ENCODE measurements at regions not wholly inside any gene's neighbourhood (a gene's known extent, or its start where the extent isn't known, plus 50 kb on each side); places are given as distances from the start of the nearest gene placed in this dataset.

- DNase-seq (no peak), ATAC-seq (ENCODE audit: low read depth) (no peak)
- Histone ChIP-seq H2AK5ac (ENCODE audit: low read depth, low read length) (no peak overlapping the region), H2BK120ac (ENCODE audit: low read depth, low read length) (no peak overlapping the region), H4K8ac (ENCODE audit: low read depth in 2 of 2, low read length in 2 of 2) (no peak overlapping the region), H2BK15ac (ENCODE audit: low read depth, low read length) (no peak overlapping the region), H4K20me1 (ENCODE audit: insufficient read depth, low read length) (no peaks in the 10 kb centered on the region), H3K56ac (ENCODE audit: extremely low read depth, insufficient read depth, low read length) (no peak overlapping the region), H2AFZ (replicated peaks; ENCODE audit: low read length, poor library complexity) (no peak overlapping the region), H2BK20ac (ENCODE audit: low read depth, low read length) (no peak overlapping the region), H3K9ac (ENCODE audit: low read depth, low read length) (no peak overlapping the region), H3K27ac (ENCODE audit: insufficient read depth, low read length) (no peak overlapping the region), H3K4me2 (ENCODE audit: low read depth, low read length) (no peak overlapping the region), H4K5ac (ENCODE audit: low read depth, low read length) (no peak overlapping the region), H3K14ac (replicated peaks; ENCODE audit: low read depth, low read length) (no peak overlapping the region), H3K9me1 (ENCODE audit: insufficient read depth, low read length) (no peaks in the 10 kb centered on the region), H3K4me1 (ENCODE audit: control insufficient read depth, insufficient read depth, low read length) (no peaks in the 10 kb centered on the region), H2AK9ac (replicated peaks; ENCODE audit: low read depth, low read length, poor library complexity) (no peak overlapping the region), H3K36me3 (ENCODE audit: control insufficient read depth, insufficient read depth, low read length) (no peaks in the 10 kb centered on the region), H4K91ac (ENCODE audit: insufficient read depth, low read depth, low read length) (no peak overlapping the region), H3K4ac (ENCODE audit: low read depth, low read length) (no peak overlapping the region), H3K23ac (ENCODE audit: low read depth, low read length) (no peak overlapping the region), H3K27me3 (ENCODE audit: control insufficient read depth, insufficient read depth, low read length) (no peaks in the 10 kb centered on the region; the same call in 1 of the 2 replicates), H3K9me3 (ENCODE audit: control insufficient read depth, insufficient read depth, low read length) (no peaks in the 10 kb centered on the region), H3K79me1 (ENCODE audit: low read depth in 1 of 2, low read length in 2 of 2) (no peaks in the 10 kb centered on the region), H2BK5ac (ENCODE audit: low read depth, low read length, poor library complexity, severe bottlenecking) (no peak overlapping the region), H3K18ac (ENCODE audit: low read depth, low read length) (no peak overlapping the region), H3K4me3 (ENCODE audit: insufficient read depth, low read depth, low read length) (no peak overlapping the region)
- dilution Hi-C loops (cut with HindIII; ENCODE audit: low sequenced_read_pairs, unreplicated experiment) (no loop called here), intact Hi-C loops (cut with micrococcal nuclease) (no loop called here), in situ Hi-C loops (cut with MboI; ENCODE audit: low sequenced_read_pairs) (no loop called here)
- ChIA-PET CTCF (no interaction called here), POLR2A (ENCODE audit: unreplicated experiment) (no interaction called here)
- BruUV-seq (replicated peaks), result no TSS peak
- TF ChIP-seq CHD1 (IDR thresholded peaks at IDR 0.05; ENCODE audit: low read depth, low read length) (no peak), MAFK (IDR thresholded peaks at IDR 0.05; ENCODE audit: low read depth, low read length) (no peak), BHLHE40 (IDR thresholded peaks at IDR 0.05; ENCODE audit: low read depth, low read length) (no peak), MAZ (IDR thresholded peaks at IDR 0.05; ENCODE audit: borderline replicate concordance, low read depth, low read length) (no peak), POLR2A (IDR thresholded peaks at IDR 0.05; ENCODE audit: low read depth, low read length) (no peak), SMC3 (IDR thresholded peaks at IDR 0.05; ENCODE audit: low read depth, low read length) (no peak), ELK1 (IDR thresholded peaks at IDR 0.05; ENCODE audit: borderline replicate concordance, low read depth, low read length) (no peak), USF2 (IDR thresholded peaks at IDR 0.05; ENCODE audit: low read depth, low read length) (no peak), NFE2L2 (IDR thresholded peaks at IDR 0.05; ENCODE audit: low read depth, low read length) (no peak), RCOR1 (IDR thresholded peaks at IDR 0.05; ENCODE audit: insufficient replicate concordance, low read length) (no peak), MXI1 (IDR thresholded peaks at IDR 0.05; ENCODE audit: borderline replicate concordance, low read depth, low read length) (no peak), RAD21 (IDR thresholded peaks at IDR 0.05; ENCODE audit: low read length) (no peak), RFX5 (IDR thresholded peaks at IDR 0.05; ENCODE audit: low read depth, low read length) (no peak)
Measured at GRCh38 chr12:77648716-77649115, 182.0 kb upstream of the NAV3 start.

All from IMR-90 (cell line).